CD4-positive, alpha-beta T cell treated with Interleukin-21 for 1 hour (primary cell): ENCODE measurements at regions not wholly inside any gene's neighbourhood (a gene's known extent, or its start where the extent isn't known, plus 50 kb on each side); places are given as distances from the start of the nearest gene placed in this dataset.
"Not testable (repeated sequence)": the region's sequence is repeated elsewhere in the genome, so short reads cannot be mapped to it uniquely, and the experiment has no call there.

Experiments
- DNase-seq: peaks from one replicate; pipeline ENCODE4 v3.0.0-alpha.2; 2020

DNA sequence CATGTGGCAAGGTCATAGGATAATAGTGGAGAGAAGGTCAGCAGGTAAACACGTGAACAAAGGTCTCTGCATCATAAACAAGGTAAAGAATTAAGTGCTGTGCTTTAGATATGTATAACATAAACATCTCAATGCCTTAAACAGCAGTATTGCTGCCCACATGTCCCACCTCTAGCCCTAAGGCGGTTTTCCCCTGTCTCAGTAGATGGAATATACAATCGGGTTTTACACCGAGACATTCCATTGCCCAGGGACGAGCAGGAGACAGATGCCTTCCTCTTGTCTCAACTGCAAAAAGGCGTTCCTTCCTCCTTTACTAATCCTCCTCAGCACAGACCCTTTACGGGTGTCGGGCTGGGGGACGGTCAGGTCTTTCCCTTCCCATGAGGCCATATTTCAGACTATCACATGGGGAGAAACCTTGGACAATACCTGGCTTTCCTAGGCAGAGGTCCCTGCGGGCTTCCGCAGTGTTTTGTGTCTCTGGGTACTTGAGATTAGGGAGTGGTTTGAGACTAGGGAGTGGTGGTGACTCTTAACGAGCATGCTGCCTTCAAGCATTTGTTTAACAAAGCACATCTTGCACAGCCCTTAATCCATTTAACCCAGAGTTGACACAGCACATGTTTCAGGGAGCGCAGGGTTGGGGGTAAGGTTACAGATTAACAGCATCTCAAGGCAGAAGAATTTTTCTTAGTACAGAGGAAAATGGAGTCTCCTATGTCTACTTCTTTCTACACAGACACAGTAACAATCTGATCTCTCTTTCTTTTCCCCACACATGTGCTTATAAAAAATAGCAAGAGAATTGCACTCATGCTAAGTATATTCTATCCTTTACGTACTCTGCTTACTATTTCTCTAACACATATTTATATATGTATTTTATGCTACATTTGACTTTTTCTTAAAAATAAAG lies 347.7 kb upstream of the TMEFF2 start:
- not testable (repeated sequence) for DNase-seq

- no peak for DNase-seq
Measured at GRCh38 chr2:192539306-192539705, 344.6 kb upstream of the TMEFF2 start.

DNA sequence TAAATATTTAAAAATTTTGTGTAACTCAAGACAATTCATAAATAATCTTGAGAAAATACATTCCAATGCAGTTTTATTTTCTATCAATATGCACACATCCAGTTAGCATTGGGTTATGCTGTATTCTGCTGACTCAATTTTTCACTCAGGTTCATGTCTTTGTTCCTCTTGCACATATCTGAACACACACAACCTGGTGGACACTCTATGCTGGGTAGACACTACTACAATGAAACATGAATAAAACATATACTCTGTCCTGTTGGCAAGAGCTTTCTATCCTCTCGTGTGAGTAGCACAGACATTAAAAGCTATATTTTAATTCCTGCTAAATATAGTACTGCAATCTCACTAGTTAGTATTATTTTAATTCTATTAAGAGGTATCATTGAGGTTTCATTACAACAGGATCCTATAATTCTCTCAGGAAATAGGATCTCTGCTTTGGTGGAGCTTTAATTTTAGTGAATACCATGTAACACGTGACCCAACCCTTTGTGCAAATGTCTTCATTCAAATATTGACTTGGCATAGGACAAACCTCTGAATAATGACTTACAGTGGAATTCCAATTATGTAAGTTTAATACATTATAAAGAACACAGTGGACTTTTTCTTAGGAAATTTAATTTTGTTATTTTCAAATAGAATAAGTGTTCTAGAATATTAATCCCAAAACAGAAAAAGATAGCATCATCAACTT lies 342.3 kb upstream of the TMEFF2 start:
- DNase-seq: no peak

GRCh38 chr2:192535956-192536921 lies 341.5 kb upstream of the TMEFF2 start:
- DNase-seq: no peak

- no peak for DNase-seq
Measured at GRCh38 chr2:192534072-192534471, 339.3 kb upstream of the TMEFF2 start.

- not testable (repeated sequence) for DNase-seq
Measured at GRCh38 chr2:192524642-192525251, 330.0 kb upstream of the TMEFF2 start.

- not testable (repeated sequence) for DNase-seq
Measured at GRCh38 chr2:192524214-192524613, 329.5 kb upstream of the TMEFF2 start.

DNA sequence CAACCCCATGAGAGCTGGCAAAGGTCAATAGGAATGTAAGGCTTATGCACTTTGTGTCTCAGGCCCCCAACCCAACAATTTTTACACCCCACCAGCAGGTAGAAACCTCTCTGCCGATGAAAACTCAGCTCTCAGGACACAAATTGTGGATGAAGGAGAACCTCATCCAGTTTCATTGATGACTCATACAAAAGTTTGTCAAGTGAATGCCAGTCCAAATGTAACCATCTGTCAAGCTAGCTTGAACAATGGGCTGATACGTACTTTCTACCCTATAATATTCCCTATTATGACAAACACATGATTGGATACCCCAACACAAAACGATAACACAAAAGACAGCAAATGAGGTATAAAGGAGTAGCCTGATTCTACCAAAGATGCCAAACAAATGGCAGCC lies 321.2 kb upstream of the TMEFF2 start:
- DNase-seq: no peak

DNA sequence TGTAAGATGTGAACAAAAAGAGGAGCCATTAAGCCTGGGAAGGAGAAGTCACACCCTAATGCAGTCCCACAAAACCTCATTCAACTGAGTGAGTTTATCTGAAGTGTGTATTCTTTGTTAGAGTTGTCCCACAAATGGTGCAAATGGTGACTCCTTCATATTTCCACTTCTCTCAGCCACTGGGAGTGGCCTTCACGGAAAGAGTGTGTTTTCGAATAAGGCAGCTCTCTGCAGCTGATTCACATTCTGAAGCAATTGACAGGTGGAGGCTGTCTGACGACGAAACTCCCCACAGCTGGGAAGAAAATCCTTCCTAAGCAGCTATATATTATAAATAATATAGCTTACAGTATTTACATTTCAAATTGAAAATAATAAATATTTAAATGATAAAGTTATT lies 318.8 kb upstream of the TMEFF2 start:
- DNase-seq: no peak

GRCh38 chr2:192507836-192508450 lies 313.2 kb upstream of the TMEFF2 start:
- DNase-seq: not testable (repeated sequence)

GRCh38 chr2:192500550-192501200 lies 305.9 kb upstream of the TMEFF2 start:
- no peak for DNase-seq

GRCh38 chr2:192499476-192499875 lies 304.7 kb upstream of the TMEFF2 start:
- no peak for DNase-seq

DNA sequence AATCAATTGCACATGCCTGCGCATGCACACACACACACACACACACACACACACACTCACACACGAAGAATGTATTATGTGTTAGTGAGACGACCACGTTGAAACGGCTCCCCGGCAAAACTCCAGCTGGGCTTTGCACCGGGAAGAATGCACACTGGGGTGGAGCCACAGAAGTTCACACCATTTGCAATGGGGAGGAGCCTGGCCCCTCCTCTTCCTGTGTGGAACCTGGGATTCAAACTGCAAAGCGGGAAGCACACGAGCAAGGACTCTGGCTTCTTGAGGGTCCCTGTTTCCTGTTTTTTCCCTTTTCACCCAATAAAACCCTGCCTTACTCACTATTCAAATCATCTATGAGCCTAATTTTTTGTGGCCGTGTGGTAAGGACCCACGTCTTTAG lies 304.0 kb upstream of the TMEFF2 start:
- DNase-seq: no peak

- not testable (repeated sequence) for DNase-seq
Measured at GRCh38 chr2:192488158-192488557, 293.4 kb upstream of the TMEFF2 start.

- no peak for DNase-seq
Measured at GRCh38 chr2:192487636-192488035, 292.9 kb upstream of the TMEFF2 start.

GRCh38 chr2:192484903-192485302 lies 290.2 kb upstream of the TMEFF2 start:
- DNase-seq: no peak

- DNase-seq: no peak
Measured at GRCh38 chr2:192480984-192481383, 286.3 kb upstream of the TMEFF2 start.

DNA sequence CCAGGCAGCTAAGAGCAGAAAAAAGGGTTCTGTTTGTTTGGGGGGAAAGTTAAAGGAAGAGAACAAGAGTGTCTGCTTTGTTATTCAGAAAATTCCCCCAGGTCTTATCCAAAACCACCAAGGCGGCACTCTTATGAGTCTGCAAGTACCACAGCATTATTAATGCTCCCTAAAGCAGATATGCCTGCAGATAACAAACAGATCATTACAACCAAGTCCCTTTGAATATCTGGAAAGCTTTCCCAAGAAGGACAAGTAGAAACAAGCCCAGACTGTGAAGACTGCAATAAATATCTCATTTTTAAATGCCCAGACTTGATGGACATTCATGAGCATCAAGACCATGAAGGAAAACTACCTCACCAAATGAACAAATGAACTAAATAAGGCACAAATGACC lies 278.6 kb upstream of the TMEFF2 start:
- no peak for DNase-seq

DNA sequence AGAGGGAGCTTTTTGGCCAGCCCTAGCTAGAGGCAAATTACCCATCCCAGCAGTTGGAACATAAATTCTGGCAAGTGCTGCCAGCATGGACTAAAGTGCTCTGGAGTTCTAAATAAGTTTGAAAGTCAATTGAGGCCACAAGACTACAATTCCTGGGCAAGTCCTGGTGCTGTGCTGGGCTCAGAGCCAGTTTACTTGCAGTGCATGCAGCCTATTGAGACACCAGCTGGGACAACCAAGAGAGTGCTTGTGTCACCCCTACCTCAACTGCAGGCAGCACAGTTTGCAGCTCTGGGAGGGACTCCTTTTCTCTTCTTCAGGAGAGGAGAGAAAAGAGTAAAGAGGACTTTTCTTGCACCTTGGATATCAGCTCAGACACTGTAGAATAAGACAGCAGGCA lies 277.2 kb upstream of the TMEFF2 start:
- DNase-seq: no peak

DNA sequence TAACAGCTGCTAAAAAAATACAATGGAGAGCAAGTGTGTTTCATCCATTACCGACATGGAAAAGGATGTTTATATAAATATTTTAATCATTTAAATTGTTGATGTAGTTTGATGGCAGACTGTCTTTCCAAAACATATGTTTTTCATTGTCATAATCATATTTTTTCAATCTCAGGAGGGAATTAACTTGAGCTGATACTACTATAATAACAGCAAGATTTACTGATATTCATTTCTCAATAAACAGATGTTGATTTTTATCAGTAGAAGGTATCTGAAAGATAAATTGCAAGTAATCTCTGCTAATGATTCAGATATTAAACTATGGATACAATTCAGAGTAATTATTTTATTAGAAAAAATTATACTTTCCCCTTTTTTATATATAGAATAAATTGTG lies 274.9 kb upstream of the TMEFF2 start:
- no peak for DNase-seq

DNA sequence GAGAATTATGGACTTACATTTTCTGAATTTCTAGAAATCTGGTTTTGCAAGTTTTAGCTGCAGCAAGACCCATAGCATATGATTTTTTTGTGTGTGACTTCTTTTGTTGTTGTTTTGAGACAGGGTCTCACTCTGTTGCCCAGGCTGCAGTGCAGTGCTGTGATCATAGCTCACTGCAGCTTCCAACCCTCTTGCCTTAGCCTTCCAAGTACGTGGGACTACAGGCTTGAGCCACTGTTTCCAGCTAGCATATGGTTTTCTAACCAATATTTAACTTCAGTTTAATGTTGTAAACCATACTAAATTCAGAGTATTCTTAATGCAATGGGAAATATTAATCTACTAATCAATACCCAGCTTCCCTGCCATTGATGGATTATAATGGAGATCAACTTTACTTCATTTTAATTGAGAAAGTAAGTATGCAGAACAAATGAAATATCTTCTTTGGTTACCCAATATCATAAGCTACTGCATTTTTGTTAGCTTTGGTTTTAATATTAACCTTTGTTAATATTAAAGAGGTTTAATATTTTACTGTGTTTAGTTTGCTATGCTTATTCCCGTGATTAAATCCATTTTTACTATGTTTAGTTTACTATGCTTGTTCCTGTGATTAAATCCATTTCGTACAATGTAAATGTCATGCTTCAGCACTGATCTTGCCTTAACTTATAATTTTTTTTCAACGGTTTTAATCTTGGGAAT lies 273.4 kb upstream of the TMEFF2 start:
- DNase-seq: no peak
